ENCODE measurements at regions not wholly inside any gene's neighbourhood (a gene's known extent, or its start where the extent isn't known, plus 50 kb on each side); places are given as distances from the start of the nearest gene placed in this dataset.

DNA sequence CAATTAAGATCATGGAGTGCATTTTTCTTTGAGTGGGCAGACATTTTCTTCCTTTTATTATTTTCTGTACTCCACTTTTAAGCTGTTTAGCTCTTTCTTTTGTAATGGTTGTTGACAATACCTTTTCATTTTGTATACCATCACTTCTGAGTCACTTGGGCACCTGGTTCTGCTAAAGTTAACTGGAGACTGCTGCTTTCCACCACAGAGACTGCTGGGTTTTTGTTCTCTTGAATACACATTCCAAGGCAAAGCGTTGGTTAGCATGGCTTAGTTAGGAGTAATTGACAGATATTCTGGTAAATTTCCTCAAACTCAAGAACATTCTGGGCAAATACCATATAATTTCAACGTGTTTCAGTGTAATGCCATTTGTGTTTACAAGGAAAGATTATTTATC is 541.9 kb upstream of the CELF2 start:
- TF ChIP-seq, protein P1, sequence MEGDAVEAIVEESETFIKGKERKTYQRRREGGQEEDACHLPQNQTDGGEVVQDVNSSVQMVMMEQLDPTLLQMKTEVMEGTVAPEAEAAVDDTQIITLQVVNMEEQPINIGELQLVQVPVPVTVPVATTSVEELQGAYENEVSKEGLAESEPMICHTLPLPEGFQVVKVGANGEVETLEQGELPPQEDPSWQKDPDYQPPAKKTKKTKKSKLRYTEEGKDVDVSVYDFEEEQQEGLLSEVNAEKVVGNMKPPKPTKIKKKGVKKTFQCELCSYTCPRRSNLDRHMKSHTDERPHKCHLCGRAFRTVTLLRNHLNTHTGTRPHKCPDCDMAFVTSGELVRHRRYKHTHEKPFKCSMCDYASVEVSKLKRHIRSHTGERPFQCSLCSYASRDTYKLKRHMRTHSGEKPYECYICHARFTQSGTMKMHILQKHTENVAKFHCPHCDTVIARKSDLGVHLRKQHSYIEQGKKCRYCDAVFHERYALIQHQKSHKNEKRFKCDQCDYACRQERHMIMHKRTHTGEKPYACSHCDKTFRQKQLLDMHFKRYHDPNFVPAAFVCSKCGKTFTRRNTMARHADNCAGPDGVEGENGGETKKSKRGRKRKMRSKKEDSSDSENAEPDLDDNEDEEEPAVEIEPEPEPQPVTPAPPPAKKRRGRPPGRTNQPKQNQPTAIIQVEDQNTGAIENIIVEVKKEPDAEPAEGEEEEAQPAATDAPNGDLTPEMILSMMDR (IDR thresholded peaks at IDR 0.05; ENCODE audit: low read depth, low read length, missing control alignments) = no peak
- H3K4me3 ChIP-seq (ENCODE audit: low read depth, low read length) = no peak overlapping the region
- no peak for DNase-seq (ENCODE audit: low read depth)

DNA sequence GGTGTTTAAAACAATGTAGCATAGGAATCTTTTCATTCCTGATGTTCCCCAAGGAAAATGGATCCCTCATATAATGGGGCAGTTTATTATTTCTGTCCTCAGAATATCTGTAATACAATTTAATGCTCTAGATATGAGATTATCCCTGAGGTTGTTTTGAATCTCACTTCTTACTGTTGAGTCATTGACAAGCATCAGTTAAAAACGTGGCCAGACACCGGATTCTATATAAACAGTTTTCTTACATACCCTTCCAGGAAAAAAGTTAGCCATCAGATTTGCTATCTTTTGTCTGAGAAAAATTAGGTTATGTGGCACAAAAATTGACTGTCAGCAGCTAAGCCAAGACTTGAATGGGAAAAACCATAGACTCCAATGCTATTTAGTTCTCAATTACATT is 539.8 kb upstream of the CELF2 start:
- no peak for DNase-seq (ENCODE audit: low read depth)
- TF ChIP-seq, protein P1 (IDR thresholded peaks at IDR 0.05; ENCODE audit: low read depth, low read length, missing control alignments) = no peak
- H3K4me3 ChIP-seq (ENCODE audit: low read depth, low read length) = no peak overlapping the region

DNA sequence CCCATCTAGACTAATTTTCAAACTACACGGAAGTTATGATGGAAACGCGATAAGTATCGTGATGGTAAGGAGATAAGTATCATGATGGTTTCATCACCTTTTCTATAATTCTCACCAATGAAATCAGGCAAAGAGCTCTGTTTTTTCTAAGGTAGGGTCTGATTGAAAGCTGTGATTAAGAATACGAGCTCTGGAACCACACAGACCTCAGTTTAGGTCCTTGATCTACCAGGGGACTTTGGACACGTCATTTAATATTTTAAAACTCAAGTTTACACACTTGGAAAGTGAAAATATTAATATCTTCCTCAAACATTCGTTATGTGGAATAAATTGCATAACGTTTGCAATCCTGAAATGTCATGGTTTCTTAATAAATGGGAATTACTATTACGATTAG is 538.2 kb upstream of the CELF2 start:
- TF ChIP-seq, protein P1 (IDR thresholded peaks at IDR 0.05; ENCODE audit: low read depth, low read length, missing control alignments) = no peak
- no peak overlapping the region for H3K4me3 ChIP-seq (ENCODE audit: low read depth, low read length)
- no peak for DNase-seq (ENCODE audit: low read depth)

DNA sequence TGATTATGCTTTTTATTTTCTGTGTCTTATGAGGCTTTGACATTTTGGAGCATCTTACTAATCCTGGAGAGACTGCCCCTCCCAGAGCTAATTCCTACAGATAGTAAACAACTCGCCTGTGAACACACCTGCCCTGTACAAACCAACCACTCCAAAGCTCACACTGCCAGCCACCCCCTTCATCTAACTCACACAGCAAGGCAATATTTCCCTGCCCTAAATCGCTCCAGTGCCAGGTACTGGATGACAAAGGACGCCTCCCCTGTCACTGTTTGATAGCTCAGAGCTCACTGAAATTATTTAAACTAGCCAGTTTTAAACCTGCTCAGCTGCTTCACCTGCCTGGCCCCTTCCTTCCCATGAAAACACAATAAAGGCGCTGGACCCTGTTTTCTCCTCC is 535.1 kb upstream of the CELF2 start:
- H3K4me3 ChIP-seq (ENCODE audit: low read depth, low read length) = no peak overlapping the region
- TF ChIP-seq, protein P1 (IDR thresholded peaks at IDR 0.05; ENCODE audit: low read depth, low read length, missing control alignments) = no peak
- DNase-seq (ENCODE audit: low read depth) = no peak

DNA sequence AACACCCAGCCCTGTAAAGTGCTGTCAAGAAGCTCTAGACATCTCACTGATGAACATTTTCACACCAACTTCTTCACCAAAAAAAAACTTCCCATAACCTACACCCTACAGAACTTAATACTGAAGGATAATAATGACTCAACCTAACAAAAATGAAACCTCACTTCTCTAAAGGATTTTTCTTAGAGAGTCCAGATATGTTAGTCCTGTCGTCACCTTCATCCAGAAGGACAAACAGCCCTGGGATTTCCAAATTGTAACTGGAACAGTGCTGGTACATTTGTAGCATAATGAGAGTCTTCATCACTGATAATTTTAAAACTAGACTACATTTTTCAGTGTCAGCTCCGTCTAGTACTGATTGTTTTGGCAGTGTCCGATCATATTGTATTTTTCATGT is 528.6 kb upstream of the CELF2 start:
- no peak overlapping the region for H3K4me3 ChIP-seq (ENCODE audit: low read depth, low read length)
- no peak for DNase-seq (ENCODE audit: low read depth)
- TF ChIP-seq, protein P1 (IDR thresholded peaks at IDR 0.05; ENCODE audit: low read depth, low read length, missing control alignments) = no peak

DNA sequence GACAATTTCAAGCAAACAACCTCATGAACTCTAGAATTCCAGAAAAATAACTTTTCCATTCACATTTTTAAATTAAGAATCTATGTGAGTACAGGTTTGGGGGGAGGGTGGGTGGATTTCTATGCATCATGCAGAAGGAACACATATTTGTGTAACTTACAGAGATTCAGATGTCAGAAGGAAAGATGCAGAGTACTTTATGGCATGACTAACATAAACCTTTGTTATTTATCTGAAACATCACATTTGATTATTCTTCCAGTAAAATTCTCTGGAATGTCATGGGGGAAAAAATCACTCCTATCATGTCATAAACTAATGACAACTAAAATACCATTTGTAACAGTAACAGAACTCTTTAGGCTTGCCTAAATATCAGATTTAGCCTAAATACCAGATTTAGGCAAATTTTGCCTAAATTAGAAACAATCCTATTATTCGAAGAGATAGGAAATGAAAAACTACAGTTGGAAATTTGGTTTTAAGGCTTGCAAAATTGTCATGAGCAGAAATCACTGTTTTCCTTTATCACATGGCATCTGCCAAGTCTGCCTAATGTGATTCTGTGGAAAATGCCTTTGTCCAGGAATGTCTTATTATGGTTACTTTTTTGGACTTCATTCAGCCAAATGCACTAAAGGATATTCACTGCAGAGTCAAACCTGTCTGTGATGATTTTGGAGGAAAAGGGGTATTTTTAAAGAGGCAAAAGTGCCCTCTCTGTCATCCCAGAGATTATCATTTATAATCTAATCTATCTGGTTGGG is 527.7 kb upstream of the CELF2 start:
- TF ChIP-seq, protein P1 (IDR thresholded peaks at IDR 0.05; ENCODE audit: low read depth, low read length, missing control alignments) = no peak
- H3K4me3 ChIP-seq (ENCODE audit: low read depth, low read length) = no peak overlapping the region
- DNase-seq (ENCODE audit: low read depth) = no peak

DNA sequence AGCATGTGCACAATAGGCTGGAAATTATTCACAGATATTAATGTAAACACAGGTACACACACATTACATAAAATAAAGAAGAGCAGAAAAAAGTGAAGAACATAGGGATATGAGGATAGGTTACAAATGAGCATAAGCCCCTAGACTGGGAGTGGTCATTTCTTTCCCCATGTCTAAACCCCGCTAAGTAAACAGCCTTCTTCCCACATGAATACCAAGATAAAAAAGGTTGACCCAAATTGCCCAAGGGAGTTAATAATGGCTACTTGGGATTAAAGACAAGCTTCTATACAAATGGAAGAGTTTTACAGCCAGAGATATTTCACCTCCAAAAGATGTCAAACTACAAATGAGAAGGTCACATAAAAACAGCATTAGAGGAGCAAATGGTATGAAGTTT is 527.1 kb upstream of the CELF2 start:
- DNase-seq (ENCODE audit: low read depth) = no peak
- H3K4me3 ChIP-seq (ENCODE audit: low read depth, low read length) = no peak overlapping the region
- TF ChIP-seq, protein P1 (IDR thresholded peaks at IDR 0.05; ENCODE audit: low read depth, low read length, missing control alignments) = no peak
